H9 (cell line): ENCODE measurements at regions not wholly inside any gene's neighbourhood (a gene's known extent, or its start where the extent isn't known, plus 50 kb on each side); places are given as distances from the start of the nearest gene placed in this dataset.

Source experiments
- DNase-seq: peaks from one replicate; pipeline ENCODE4 v3.0.0-alpha.2; 2017
- H2AFZ ChIP-seq: one replicate; pipeline ENCODE4 v1.6.1; 2013; ENCODE audit warnings: mild to moderate bottlenecking, low read length, control low read depth, moderate library complexity
- H2AK5ac ChIP-seq: 2 replicates; pipeline ENCODE4 v1.6.1; 2013; ENCODE audit warnings: low read length, control low read depth, mixed read lengths; ENCODE audit not compliant: insufficient read length
- H2BK120ac ChIP-seq: one replicate; pipeline ENCODE4 v1.6.1; 2013; ENCODE audit warnings: low read depth, mild to moderate bottlenecking, low read length, control low read depth, inconsistent platforms; ENCODE audit not compliant: poor library complexity, severe bottlenecking
- H2BK12ac ChIP-seq: 2 replicates; pipeline ENCODE4 v1.6.1; 2013; ENCODE audit warnings: low read length, control low read depth, mixed read lengths, low read depth; ENCODE audit not compliant: insufficient read length
- H2BK15ac ChIP-seq: 2 replicates; pipeline ENCODE4 v1.6.1; 2013; ENCODE audit warnings: low read depth, low read length, control low read depth
- H2BK20ac ChIP-seq: one replicate; pipeline ENCODE4 v1.6.1; 2013; ENCODE audit warnings: low read depth, mild to moderate bottlenecking, low read length, control low read depth, inconsistent platforms; ENCODE audit not compliant: poor library complexity, severe bottlenecking
- H2BK5ac ChIP-seq: 2 replicates; pipeline ENCODE4 v1.6.1; 2013; ENCODE audit warnings: low read length, control low read depth, mixed read lengths; ENCODE audit not compliant: insufficient read length
- H3K14ac ChIP-seq: 2 replicates; pipeline ENCODE4 v1.6.1; 2013; ENCODE audit warnings: low read length, control low read depth; ENCODE audit not compliant: insufficient read depth
- H3K18ac ChIP-seq: 2 replicates; pipeline ENCODE4 v1.6.1; 2013; ENCODE audit warnings: low read depth, mild to moderate bottlenecking, mixed read lengths, low read length, control low read depth; ENCODE audit not compliant: insufficient read length
- H3K23ac ChIP-seq: 2 replicates; pipeline ENCODE4 v1.6.1; 2013; ENCODE audit warnings: low read length, control low read depth, mixed read lengths, low read depth; ENCODE audit not compliant: insufficient read length
- H3K23me2 ChIP-seq: 2 replicates; pipeline ENCODE4 v1.6.1; 2013; ENCODE audit warnings: low read depth, mild to moderate bottlenecking, mixed read lengths, low read length, control low read depth; ENCODE audit not compliant: insufficient read length, poor library complexity, severe bottlenecking
- H3K27ac ChIP-seq: 2 replicates; pipeline ENCODE4 v1.5.1; 2013; ENCODE audit warnings: low read length, control low read depth, mixed read lengths, low read depth; ENCODE audit not compliant: insufficient read length
- H3K27me3 ChIP-seq: 2 replicates; pipeline ENCODE4 v1.6.1; 2013; ENCODE audit warnings: low read length, control low read depth, inconsistent platforms; ENCODE audit not compliant: insufficient read depth
- H3K4ac ChIP-seq: 2 replicates; pipeline ENCODE4 v1.6.1; 2013; ENCODE audit warnings: low read depth, mild to moderate bottlenecking, control low read depth, inconsistent platforms, low read length, moderate library complexity
- H3K4me1 ChIP-seq: 2 replicates; pipeline ENCODE4 v1.6.1; 2013; ENCODE audit warnings: low read length, control low read depth, inconsistent platforms; ENCODE audit not compliant: insufficient read depth
- H3K4me2 ChIP-seq: 2 replicates; pipeline ENCODE4 v1.6.1; 2013; ENCODE audit warnings: low read length, control low read depth, mixed read lengths; ENCODE audit not compliant: insufficient read length, insufficient read depth
- H3K56ac ChIP-seq: 2 replicates; pipeline ENCODE4 v1.6.1; 2013; ENCODE audit warnings: low read depth, mild to moderate bottlenecking, mixed read lengths, low read length, control low read depth; ENCODE audit not compliant: insufficient read length
- H3K79me1 ChIP-seq: 2 replicates; pipeline ENCODE4 v1.6.1; 2013; ENCODE audit warnings: low read depth, mild to moderate bottlenecking, moderate library complexity, low read length, control low read depth, inconsistent platforms; ENCODE audit not compliant: insufficient read depth, poor library complexity, severe bottlenecking
- H3K79me2 ChIP-seq: 2 replicates; pipeline ENCODE4 v1.6.1; 2013; ENCODE audit warnings: low read length, control low read depth, inconsistent platforms; ENCODE audit not compliant: insufficient read depth
- H3K9ac ChIP-seq: 2 replicates; pipeline ENCODE4 v1.6.1; 2013; ENCODE audit warnings: low read length, control low read depth, mixed read lengths; ENCODE audit not compliant: insufficient read length; ENCODE audit errors: extremely low read depth
- H3K9me3 ChIP-seq: one replicate; pipeline ENCODE4 v1.6.1; 2013; ENCODE audit warnings: low read depth, low read length, inconsistent platforms; ENCODE audit not compliant: control insufficient read depth
- H3T11ph ChIP-seq: one replicate; pipeline ENCODE4 v1.6.1; 2013; ENCODE audit warnings: mild to moderate bottlenecking, low read length, control low read depth, inconsistent platforms
- H4K20me1 ChIP-seq: one replicate; pipeline ENCODE4 v1.6.1; 2013; ENCODE audit not compliant: control insufficient read depth, insufficient read length, insufficient read depth
- H4K5ac ChIP-seq: 2 replicates; pipeline ENCODE4 v1.6.1; 2013; ENCODE audit warnings: low read depth, mild to moderate bottlenecking, mixed read lengths, low read length, control low read depth; ENCODE audit not compliant: insufficient read length
- H4K8ac ChIP-seq: replicated peaks from 2 replicates; pipeline ENCODE4 v1.6.1; 2013; ENCODE audit warnings: low read length, control low read depth, mixed read lengths, low read depth; ENCODE audit not compliant: insufficient read length
- H4K91ac ChIP-seq: 2 replicates; pipeline ENCODE4 v1.6.1; 2013; ENCODE audit warnings: low read depth, mild to moderate bottlenecking, moderate library complexity, mixed read lengths, low read length, control low read depth; ENCODE audit not compliant: insufficient read length
- H3K27ac Mint-ChIP-seq, 3 experiments: 2 replicates in 2 of 3; 3 replicates in 1 of 3; pipeline ENCODE4 v1.8.0; 2020 to 2021; ENCODE audit warnings: mixed read lengths in 3 of 3, mild to moderate bottlenecking in 1 of 3, moderate library complexity in 1 of 3
- H3K27me3 Mint-ChIP-seq: 2 replicates; pipeline ENCODE4 v1.8.0; 2021; ENCODE audit warnings: low read depth, mild to moderate bottlenecking, moderate library complexity, mixed read lengths
- H3K36me3 Mint-ChIP-seq, 3 experiments: 2 replicates in 2 of 3; 3 replicates in 1 of 3; pipeline ENCODE4 v1.8.0; 2020 to 2021; ENCODE audit warnings: low read depth in 3 of 3, mixed read lengths in 3 of 3; ENCODE audit not compliant: insufficient read depth in 1 of 3
- H3K4me1 Mint-ChIP-seq, 2 experiments: 2 replicates each; pipeline ENCODE4 v1.8.0; 2020; ENCODE audit warnings: mixed read lengths in 2 of 2
- H3K4me3 Mint-ChIP-seq, 2 experiments: 2 replicates in 1 of 2; 3 replicates in 1 of 2; pipeline ENCODE4 v1.8.0; 2020 to 2021; ENCODE audit warnings: mild to moderate bottlenecking in 2 of 2, mixed read lengths in 2 of 2, moderate library complexity in 1 of 2
- H3K9me3 Mint-ChIP-seq, 2 experiments: 2 replicates in 1 of 2; 3 replicates in 1 of 2; pipeline ENCODE4 v1.8.0; 2020; ENCODE audit warnings: mild to moderate bottlenecking in 2 of 2, mixed read lengths in 2 of 2, moderate library complexity in 1 of 2
- WGBS: extraction: QIAGEN DNeasy Blood & Tissue Kit; methylation state at CpG from one replicate; pipeline ENCODE4 v1.1.7; 2013; ENCODE audit warnings: missing lambda C conversion rate, low lambda C conversion rate, mixed read lengths; ENCODE audit not compliant: insufficient read length; ENCODE audit errors: extremely low coverage; 5-methylcytosine and 5-hydroxymethylcytosine counted together
- TF ChIP-seq, protein P1 (sequence below): fragments of 200-600 bp; sonication (generic); conservative IDR thresholded peaks from 3 replicates; pipeline ENCODE4 v1.8.0; 2021; ENCODE audit warnings: antibody characterized with exemption, mild to moderate bottlenecking

DNA sequence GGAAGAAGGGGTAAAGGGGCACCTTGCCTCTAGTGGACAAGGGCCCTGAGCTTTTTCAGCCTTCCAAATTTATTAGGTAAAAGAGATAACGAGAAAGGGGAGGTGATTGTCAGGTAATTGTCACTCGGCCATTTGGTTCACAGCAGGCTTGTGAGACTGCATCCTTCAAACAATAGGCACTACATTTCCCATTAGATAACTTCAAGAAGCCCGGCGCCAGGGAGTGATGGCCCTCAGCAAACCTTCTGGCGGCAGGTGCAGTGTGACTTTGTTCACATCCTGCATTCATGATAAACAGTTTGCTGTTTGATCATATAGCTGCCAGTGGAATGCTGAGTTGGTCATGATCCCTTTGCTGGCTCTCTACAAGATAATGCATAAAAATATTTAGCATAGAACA, 185.1 kb downstream of the CWF19L2 start:
- no peak overlapping the region for H3K9ac ChIP-seq
- H3K79me2 ChIP-seq, result no peaks in the 10 kb centered on the region
- no peaks in the 10 kb centered on the region for H3K9me3 ChIP-seq
- H2AFZ ChIP-seq, result no peak overlapping the region
- H3K23me2 ChIP-seq, result no peaks in the 10 kb centered on the region
- no peak overlapping the region for H2AK5ac ChIP-seq
- H2BK5ac ChIP-seq, result no peak overlapping the region
- H3K79me1 ChIP-seq, result no peaks in the 10 kb centered on the region
- TF ChIP-seq, protein P1, sequence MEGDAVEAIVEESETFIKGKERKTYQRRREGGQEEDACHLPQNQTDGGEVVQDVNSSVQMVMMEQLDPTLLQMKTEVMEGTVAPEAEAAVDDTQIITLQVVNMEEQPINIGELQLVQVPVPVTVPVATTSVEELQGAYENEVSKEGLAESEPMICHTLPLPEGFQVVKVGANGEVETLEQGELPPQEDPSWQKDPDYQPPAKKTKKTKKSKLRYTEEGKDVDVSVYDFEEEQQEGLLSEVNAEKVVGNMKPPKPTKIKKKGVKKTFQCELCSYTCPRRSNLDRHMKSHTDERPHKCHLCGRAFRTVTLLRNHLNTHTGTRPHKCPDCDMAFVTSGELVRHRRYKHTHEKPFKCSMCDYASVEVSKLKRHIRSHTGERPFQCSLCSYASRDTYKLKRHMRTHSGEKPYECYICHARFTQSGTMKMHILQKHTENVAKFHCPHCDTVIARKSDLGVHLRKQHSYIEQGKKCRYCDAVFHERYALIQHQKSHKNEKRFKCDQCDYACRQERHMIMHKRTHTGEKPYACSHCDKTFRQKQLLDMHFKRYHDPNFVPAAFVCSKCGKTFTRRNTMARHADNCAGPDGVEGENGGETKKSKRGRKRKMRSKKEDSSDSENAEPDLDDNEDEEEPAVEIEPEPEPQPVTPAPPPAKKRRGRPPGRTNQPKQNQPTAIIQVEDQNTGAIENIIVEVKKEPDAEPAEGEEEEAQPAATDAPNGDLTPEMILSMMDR, result no peak
- H2BK120ac ChIP-seq, result no peak overlapping the region
- H3K4ac ChIP-seq, result no peak overlapping the region
- H4K8ac ChIP-seq, result no peak overlapping the region
- no peaks in the 10 kb centered on the region for H3K27me3 Mint-ChIP-seq
- WGBS, result no CpG with 5 or more reads among the region's 5 CpGs
- no peak overlapping the region for H2BK15ac ChIP-seq
- no peak overlapping the region for H3K18ac ChIP-seq
- H2BK20ac ChIP-seq, result no peak overlapping the region
- no peak overlapping the region for H4K5ac ChIP-seq
- H3K56ac ChIP-seq, result no peak overlapping the region
- H3K27me3 ChIP-seq, result no peaks in the 10 kb centered on the region
- H3K23ac ChIP-seq, result no peak overlapping the region
- H4K91ac ChIP-seq, result no peak overlapping the region
- no peak overlapping the region for H3T11ph ChIP-seq
- H3K4me2 ChIP-seq, result no peak overlapping the region
- no peak overlapping the region for H3K27ac Mint-ChIP-seq
- peaks cover 0 to 3% of the 10 kb centered on the region in 2 experiments; a peak in 2 of 4 replicates for H3K4me1 Mint-ChIP-seq
- no peaks in the 10 kb centered on the region for H3K36me3 Mint-ChIP-seq
- H3K27ac ChIP-seq, result no peak overlapping the region
- H3K4me1 ChIP-seq, result no peaks in the 10 kb centered on the region
- H3K9me3 Mint-ChIP-seq, result no peaks in the 10 kb centered on the region
- H2BK12ac ChIP-seq, result no peak overlapping the region
- H4K20me1 ChIP-seq, result no peaks in the 10 kb centered on the region
- no peak overlapping the region for H3K4me3 Mint-ChIP-seq
- peak; percentile 32 for DNase-seq
- no peak overlapping the region for H3K14ac ChIP-seq
